Central memory CD4-positive, alpha-beta T cell (primary cell): ENCODE measurements at regions not wholly inside any gene's neighbourhood (a gene's known extent, or its start where the extent isn't known, plus 50 kb on each side); places are given as distances from the start of the nearest gene placed in this dataset.

Experiments
- DNase-seq: peaks from one replicate; pipeline ENCODE4 v3.0.0; 2022

GRCh38 chr4:111814961-111815360, 330.3 kb upstream of the FAM241A start:
- no peak for DNase-seq

GRCh38 chr4:111821342-111821741, 323.9 kb upstream of the FAM241A start:
- DNase-seq: no peak

- no peak for DNase-seq
Measured at GRCh38 chr4:111836601-111837000, 308.7 kb upstream of the FAM241A start.

GRCh38 chr4:111837761-111838160, 307.5 kb upstream of the FAM241A start:
- DNase-seq: no peak

DNA sequence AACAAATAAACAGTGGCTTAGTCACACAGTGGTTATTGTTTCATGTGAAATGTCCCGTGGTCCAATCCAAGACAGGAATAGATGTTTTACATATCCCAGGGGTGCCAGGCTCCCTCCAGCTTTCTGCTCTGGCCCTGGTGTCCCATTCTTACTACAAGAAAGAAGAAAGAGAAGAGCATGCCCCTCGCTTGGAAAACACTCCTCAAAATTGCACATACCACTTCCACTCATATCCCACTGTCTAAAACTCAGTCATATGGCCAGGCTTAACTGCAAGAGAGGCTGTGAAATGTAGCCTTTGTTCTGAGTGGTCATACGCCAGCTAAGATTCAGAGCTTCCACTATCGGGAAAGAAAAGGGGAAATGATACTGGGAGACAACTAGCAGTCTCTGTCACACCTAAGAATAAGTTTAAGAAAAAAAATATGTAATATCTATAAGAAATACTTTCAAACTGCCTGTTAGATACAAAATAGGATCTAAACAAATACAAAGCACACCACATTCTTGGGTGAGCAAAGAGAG, 306.8 kb upstream of the FAM241A start:
- no peak for DNase-seq

DNA sequence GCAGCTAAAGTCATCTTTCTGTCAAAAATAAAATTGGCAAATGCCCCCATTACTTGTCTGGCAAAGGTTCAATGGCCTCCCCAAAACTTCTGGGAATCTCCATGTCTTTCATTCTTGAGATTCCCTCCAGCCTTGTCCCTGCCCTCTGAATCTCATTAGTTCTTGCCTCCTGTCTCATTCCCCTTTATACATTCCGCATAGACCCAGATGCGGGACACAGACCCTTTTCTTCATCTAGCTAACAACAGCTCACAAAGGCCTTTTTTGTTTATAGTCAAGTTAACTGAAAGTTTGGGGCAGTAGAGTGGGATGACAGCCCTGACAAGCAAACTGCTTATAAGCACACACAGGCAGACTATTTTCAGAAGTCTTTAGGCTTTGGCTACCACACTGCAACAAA, 306.1 kb upstream of the FAM241A start:
- no peak for DNase-seq

DNA sequence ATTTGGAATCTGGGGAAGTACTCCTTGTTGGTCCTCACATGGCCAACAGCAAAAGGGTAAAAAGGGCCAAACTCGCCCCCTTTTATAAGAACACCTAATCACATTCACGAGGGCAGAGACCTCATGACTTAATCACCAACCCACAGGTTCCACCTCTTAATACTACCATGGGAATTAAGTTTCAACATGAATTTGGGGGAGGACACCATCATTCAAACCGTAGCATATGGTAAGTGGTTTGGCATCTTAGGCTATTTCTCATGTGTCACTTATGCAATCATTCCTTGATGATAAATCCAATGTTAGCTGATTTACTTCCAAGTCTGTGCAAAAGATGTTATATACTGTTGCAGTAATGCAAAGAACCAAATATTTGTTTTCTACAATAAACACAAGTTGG, 302.9 kb upstream of the FAM241A start:
- DNase-seq: no peak

GRCh38 chr4:111847296-111848008, 297.8 kb upstream of the FAM241A start:
- no peak for DNase-seq

DNA sequence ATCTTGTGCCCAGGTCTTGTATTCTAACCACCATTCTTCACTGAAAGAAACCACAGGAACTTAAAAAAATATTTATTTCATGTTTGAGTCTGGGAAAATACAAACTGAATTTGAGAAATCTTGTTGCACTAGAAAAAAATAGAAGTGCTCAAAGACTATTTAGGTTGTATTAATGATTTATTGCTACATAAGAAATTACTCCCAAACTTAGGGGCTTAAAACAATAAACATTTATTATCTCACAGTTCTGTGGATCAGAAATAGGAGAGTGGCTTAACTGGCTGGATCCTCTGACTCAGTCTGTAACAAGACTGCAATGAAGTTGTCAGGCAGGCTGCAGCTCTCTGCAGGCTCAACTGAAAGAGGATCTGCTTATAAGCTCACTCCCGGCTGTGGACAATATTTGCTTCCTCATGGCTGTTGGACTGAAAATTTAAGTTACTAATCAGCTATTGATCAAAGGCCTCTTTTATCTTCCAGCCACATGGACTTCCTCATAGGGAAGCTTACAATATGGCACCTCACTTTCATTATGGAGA, 295.4 kb upstream of the FAM241A start:
- DNase-seq: no peak

GRCh38 chr4:111854494-111855087, 290.7 kb upstream of the FAM241A start:
- no peak for DNase-seq

GRCh38 chr4:111855308-111855707, 289.9 kb upstream of the FAM241A start:
- DNase-seq: no peak

- DNase-seq: no peak
Measured at GRCh38 chr4:111864066-111864465, 281.2 kb upstream of the FAM241A start.

GRCh38 chr4:111869339-111869738, 275.9 kb upstream of the FAM241A start:
- DNase-seq: no peak

- DNase-seq: no peak
Measured at GRCh38 chr4:111871802-111872201, 273.5 kb upstream of the FAM241A start.

GRCh38 chr4:111873801-111874200, 271.5 kb upstream of the FAM241A start:
- DNase-seq: no peak

DNA sequence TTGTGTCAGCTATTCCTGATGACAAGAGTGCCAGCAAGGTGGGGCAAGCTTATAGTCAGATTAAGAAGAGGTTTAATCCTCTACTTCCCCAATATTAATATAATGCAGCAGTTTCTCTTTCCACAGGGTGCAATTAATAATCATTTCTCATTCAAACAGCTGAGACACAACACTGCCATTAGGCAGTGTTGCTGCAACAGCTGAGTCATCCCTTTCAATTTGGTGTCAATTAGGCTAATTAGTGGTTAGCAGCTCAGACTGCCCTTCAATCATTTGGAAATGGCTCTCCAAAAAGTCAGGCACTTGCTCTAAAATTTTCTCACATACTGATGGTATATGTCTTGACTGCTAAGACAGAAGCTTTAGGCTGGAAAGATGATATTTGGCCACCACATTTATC, 265.7 kb upstream of the FAM241A start:
- no peak for DNase-seq

GRCh38 chr4:111880116-111880515, 265.1 kb upstream of the FAM241A start:
- DNase-seq: no peak

GRCh38 chr4:111883557-111883999, 261.7 kb upstream of the FAM241A start:
- no peak for DNase-seq

GRCh38 chr4:111890412-111890811, 254.8 kb upstream of the FAM241A start:
- no peak for DNase-seq

DNA sequence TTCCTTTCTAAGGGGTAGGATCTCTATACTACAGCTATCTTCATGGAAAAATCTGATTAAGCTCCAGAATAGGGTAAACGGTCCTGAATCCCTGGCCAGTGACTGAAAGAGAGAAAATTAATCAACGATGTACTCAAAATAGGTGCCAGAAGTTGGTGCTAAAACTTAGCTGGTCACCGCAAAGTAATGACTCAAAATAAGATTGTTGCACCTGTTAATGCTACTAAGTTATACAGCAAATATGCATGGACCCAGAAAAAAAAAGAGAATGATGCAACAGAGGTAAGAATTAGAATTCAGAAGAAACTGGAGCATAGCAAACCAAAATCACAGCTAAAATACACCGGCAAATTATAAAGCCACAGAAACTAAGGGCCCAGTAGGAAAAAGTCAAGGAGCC, 239.7 kb upstream of the FAM241A start:
- DNase-seq: no peak

DNA sequence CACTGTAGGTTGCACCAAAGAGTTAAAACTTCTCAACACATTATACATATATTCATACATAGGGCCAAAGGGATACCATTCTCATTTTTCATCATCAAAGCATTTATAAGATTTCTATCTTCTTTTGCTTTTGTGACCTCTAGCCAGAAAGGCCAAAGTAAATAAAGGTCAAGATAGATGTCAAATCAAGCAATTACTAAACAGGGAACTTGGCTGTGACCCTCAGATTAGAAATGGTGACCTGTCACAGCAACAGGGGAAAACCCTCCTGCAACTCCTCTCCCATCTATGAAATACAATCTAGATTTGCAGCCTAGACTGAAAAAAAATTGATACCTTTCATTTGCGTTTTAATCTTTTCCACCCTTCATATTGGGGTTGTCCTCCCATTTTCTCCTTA, 225.6 kb upstream of the FAM241A start:
- no peak for DNase-seq

GRCh38 chr4:111921714-111922113, 223.5 kb upstream of the FAM241A start:
- DNase-seq: no peak

DNA sequence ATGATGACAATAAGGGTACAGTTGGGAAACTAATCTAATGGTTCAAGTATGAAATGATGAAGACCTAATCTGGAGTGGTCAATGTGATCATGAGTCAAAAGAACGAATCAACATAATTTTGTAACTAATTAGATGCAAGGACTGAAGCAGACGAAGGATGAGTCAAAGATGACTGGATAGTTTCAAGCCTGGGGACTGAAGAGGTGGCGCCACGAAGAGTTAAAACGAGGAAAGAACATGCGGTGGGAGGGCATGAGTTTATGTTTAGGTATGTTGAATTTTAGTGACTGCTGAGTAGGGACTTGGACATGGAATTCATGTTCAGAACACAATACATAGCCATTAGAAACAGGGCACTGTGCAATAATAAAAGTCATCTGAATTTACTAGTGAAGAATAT, 221.5 kb upstream of the FAM241A start:
- DNase-seq: no peak

DNA sequence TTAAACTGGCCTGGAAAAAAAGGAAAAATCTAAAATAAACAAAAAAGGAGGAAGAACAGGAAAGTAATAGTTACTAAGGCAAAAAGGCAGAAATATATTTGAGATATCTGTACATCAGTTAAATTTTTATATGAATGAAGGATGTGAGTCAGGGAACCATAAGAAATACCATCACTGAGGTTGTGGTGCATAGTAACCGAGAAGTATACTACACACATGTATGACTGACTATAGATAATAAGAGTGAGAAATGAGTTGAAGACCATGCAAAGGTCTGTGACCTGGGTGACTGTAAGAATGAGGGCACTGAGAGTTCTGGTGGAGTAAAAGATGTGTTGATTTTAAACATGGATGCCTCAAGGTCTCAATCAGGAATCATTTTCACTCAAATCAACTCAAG, 220.6 kb upstream of the FAM241A start:
- DNase-seq: no peak
